IPS-NIHi7 (cell line): ENCODE measurements at regions not wholly inside any gene's neighbourhood (a gene's known extent, or its start where the extent isn't known, plus 50 kb on each side); places are given as distances from the start of the nearest gene placed in this dataset.

Experiments
- DNase-seq: peaks from one replicate; pipeline ENCODE4 v3.0.0; 2012; ENCODE audit warnings: mixed read lengths; ENCODE audit errors: extremely low spot score

DNA sequence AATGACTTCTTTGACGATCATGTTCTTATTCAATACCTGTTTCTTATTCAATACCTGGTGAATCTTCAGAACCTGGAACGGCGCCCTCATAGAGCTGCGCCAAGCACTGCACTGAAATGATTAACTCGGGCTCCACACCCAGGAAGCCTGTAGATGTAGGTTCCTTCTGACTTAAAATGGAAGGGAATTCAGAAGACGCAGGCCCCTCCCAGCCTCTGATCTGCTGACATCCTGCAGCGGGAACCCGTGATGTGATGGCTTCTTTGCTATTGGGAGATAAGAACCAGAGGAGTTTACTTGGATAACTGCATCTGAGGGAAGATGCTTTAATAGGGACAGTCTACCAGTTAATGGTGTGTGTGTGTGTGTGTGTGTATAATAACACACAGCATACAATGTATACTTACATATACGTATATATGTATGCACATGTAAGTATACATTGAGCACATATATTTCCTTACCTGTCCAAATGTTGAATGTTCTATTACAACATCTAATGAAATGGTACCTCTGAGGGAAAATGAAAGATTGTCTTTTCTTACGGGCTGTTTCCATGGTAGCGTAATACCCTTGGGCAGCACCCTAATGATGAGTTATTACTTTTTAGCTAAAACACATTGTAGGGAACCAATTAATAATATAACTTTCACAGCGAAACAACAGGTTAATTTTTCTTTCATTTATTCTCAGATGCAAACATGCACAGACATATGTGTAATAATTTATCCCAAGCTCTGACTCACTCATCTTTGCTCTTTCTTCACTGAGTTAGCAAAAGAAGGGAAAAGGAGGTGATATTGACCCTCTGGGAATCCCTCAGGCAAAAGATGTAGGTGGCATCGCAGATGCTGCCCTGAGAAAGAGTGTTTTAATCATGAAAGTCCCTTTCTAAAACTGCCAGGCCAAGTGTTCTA, 379.8 kb downstream of the SIPA1L2 start:
- DNase-seq: peak; percentile 41

GRCh38 chr1:232249339-232249738, 380.6 kb downstream of the SIPA1L2 start:
- DNase-seq: no peak

- DNase-seq: no peak
These were observed 381.6 kb downstream of the SIPA1L2 start for GRCh38 chr1:232248276-232248820.

- no peak for DNase-seq
These were observed 382.3 kb downstream of the SIPA1L2 start for GRCh38 chr1:232247669-232248068.

DNA sequence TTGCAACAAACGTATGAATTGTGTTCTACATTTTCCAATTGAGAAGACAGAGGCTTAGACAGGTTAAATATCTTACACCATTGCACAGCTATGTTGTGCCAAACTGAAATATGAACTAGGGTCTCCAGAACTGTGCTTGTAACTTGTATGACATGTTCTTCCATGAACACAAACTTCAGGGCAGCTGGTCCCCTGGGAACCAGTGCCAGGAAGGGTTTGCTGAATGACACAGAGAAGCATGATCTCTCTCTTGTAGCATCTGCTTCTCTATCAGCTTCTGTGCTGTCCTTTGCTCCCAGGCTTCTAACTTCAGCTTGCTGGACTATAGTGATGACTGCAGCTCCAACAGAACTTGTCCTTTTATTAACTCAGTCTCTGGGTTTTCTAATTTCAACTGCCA, 385.5 kb downstream of the SIPA1L2 start:
- no peak for DNase-seq

GRCh38 chr1:232239998-232240397, 389.9 kb downstream of the SIPA1L2 start:
- no peak for DNase-seq

- DNase-seq: no peak
These were observed 390.4 kb downstream of the SIPA1L2 start for GRCh38 chr1:232239522-232239921.

GRCh38 chr1:232238009-232238408, 391.9 kb downstream of the SIPA1L2 start:
- DNase-seq: no peak

- no peak for DNase-seq
These were observed 402.6 kb downstream of the SIPA1L2 start for GRCh38 chr1:232227306-232227705.

DNA sequence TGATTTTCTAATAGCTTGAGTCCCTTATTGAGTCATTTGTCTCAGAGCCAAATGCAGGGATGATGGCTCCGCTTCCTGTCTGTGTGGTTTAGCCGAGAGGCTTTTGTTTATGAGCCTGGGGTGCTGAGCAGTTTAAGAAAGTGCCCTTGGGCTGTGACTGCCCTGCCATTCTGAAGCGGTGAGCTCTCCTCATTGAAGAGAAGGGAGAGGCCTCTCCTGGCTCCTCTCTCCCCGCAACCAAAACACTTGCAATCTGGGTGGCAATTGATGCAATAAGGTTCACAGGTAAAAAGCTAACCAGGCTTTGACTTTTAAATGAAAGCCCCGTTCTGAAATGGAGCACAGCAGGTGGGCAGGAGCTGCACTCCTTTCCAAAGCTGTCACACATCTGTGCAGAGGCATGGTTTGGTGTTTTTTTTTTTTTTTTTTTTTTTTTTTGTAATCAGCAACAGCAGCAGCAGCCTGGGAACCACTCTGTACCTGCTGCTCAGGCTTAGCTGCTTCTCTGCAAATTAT, 403.7 kb downstream of the SIPA1L2 start:
- peak; percentile 59 for DNase-seq

- no peak for DNase-seq
These were observed 404.4 kb downstream of the SIPA1L2 start for GRCh38 chr1:232225336-232226131.

DNA sequence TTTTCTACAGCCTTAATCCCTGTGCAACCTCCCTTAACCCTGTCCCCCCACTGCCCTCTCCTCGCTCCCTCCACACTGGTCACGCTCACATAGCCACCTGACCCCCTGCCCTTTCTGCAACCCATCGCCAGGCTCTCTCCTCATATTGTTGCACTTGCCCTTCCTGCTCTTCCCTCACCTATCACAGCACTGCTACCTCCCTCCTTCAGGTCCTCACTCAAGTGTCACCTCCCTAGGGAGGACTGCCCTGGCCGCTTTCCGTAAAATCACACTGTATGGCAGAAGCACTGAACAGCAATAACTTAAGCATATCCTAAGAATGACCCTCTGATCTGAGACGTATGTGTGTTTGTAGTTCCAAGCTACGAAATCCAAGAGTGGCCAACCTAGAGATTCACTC, 406.0 kb downstream of the SIPA1L2 start:
- no peak for DNase-seq

DNA sequence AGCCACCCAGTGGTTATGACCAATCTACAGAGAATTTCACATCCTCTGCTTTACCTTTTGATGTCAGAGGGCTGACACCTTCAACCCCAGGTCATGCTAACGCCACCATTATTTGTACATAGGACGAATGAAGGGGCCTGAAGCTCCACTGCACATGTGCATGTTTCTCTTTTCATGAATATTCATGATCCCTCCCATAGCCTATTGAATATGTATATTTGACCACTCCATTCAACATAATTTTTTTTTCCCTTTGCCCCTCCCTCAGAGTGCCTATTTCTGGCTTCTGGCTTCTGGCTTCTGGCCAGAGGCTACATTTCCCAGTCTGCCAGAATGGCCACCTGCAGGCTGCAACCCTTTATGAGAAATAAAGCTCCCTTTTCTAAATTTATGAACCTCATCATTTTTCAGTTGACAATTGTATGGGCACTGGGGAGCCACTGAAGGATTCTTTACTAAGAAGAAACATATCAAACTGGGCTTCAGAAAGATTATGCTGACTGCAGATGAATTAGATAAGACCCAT, 406.7 kb downstream of the SIPA1L2 start:
- DNase-seq: no peak

GRCh38 chr1:232222614-232223013, 407.3 kb downstream of the SIPA1L2 start:
- DNase-seq: no peak

DNA sequence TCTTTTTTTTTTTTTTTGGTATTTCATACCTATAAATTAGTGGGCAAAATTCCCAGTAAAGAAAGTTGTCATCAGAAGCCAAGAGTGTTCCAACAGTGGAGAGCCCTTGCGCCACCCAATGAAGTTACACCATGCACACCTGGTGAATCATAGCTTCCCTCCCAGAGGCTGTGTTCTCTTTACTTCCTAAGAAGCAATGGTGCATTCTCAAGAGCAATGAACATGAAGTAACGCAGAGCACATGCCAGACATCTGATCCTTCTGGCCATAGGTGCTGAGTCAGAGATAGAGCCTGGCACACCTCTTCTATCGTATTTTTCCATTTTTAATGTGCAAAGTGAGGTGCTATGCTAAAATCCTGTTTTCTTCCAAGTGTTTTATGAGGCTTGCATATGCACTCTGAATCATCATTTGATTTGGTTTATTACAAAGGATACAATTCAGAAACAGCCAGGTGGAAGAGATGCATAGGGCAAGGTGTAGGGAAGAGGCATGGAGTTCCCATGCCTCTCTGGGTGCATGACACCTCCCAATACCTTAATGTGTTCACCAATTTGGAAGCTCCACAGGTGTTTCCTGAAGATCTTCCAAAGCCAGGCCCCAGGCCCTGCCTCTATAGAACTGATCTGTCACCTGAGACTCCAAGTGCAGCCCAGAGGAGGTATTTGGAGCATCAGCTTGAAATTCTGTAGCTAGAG, 408.0 kb downstream of the SIPA1L2 start:
- no peak for DNase-seq

- no peak for DNase-seq
These were observed 410.7 kb downstream of the SIPA1L2 start for GRCh38 chr1:232218955-232219865.

- DNase-seq: no peak
These were observed 416.0 kb downstream of the SIPA1L2 start for GRCh38 chr1:232213928-232214327.

- DNase-seq: no peak
These were observed 417.7 kb downstream of the SIPA1L2 start for GRCh38 chr1:232212253-232212652.

DNA sequence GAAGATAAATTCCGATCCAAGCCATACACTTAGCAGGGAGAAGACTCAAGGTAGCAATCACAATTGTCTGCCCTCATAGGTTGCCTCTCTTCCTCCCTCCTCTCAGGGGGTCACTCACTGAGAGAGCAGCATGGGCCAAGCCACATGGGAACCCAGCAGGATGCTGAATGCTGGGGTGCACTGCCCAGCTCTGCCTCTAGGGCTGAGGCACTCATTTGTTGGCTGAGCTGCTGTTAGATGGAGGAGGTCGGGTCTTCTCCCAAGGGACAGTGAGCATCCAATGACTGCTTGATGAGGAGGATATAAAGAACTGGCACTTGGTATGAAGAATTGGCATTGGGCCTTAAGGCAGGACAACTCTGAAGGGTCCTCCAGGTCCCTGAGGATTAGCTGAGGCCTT, 418.8 kb downstream of the SIPA1L2 start:
- DNase-seq: peak; percentile 71

DNA sequence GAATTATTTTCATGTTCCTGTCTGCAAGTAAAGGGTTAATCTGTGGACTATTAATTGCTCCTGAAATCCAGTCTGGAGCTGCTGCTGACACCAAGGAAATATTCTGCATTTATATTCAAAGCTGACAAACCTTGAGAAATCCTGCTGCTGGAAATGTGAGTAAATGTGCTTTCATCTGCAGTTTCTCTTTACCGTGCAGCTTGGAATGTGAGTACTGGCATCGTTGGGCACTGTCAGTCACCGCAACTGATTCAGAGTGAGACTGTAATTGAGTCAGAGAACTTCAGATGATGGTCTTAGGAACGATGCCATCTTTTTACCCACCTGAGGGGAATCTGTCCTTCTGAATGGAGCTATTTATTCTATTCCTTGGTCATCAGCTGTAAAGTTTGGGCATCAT, 420.6 kb downstream of the SIPA1L2 start:
- DNase-seq: no peak
